Endothelial cell of umbilical vein (primary cell): ENCODE measurements at regions not wholly inside any gene's neighbourhood (a gene's known extent, or its start where the extent isn't known, plus 50 kb on each side); places are given as distances from the start of the nearest gene placed in this dataset.

Source experiments
- BruUV-seq: library from RNA; stranded (reverse); fragments of 400-500 nt; replicated peaks from 2 replicates; lab custom pipeline; 2021; lab: Mats Ljungman, UMichigan
- CTCF ChIA-PET: fragments of 300-600, 350-600 bp; sonication (Branson Sonifier 250); formaldehyde crosslinking; loops from one replicate; lab custom pipeline; 2021; ENCODE audit warnings: antibody characterized with exemption, inconsistent platforms; lab: Charles Lee
- POLR2A ChIA-PET: fragments of 300-600, 350-600 bp; sonication (Branson Sonifier 250); formaldehyde crosslinking; loops from one replicate; lab custom pipeline; 2021; ENCODE audit warnings: antibody characterized with exemption, inconsistent platforms; lab: Charles Lee
- DNase-seq: peaks from one replicate; pipeline ENCODE4 v3.0.0-alpha.2; 2011; ENCODE audit warnings: low read depth, low spot score
- FAIRE-seq: peaks from 2 replicates; lab custom pipeline; 2011; peaks lifted over from hg19 to GRCh38; lab: Jason Lieb, UNC
- H2AFZ ChIP-seq: 2 replicates; pipeline ENCODE4 v1.6.0; 2012; ENCODE audit warnings: low read depth, low read length, control low read depth, inconsistent platforms
- H3K27ac ChIP-seq: 2 replicates; pipeline ENCODE4 v1.5.1; 2011; ENCODE audit warnings: low read depth, mild to moderate bottlenecking, control low read depth, low read length, moderate library complexity; ENCODE audit not compliant: insufficient read depth
- H3K27me3 ChIP-seq, 2 experiments: 2 replicates each; pipeline versions ENCODE4 v1.6.0 to v1.6.1; 2011; ENCODE audit warnings: low read length in 2 of 2, mixed read lengths in 1 of 2; ENCODE audit not compliant: control insufficient read depth in 2 of 2, insufficient read depth in 2 of 2
- H3K36me3 ChIP-seq, 2 experiments: 2 replicates in 1 of 2; 3 replicates in 1 of 2; pipeline ENCODE4 v1.5.1; 2011; ENCODE audit warnings: low read length in 2 of 2, mild to moderate bottlenecking in 1 of 2, moderate library complexity in 1 of 2; ENCODE audit not compliant: control insufficient read depth in 2 of 2, insufficient read depth in 2 of 2; ENCODE audit errors: extremely low read depth in 1 of 2
- H3K4me1 ChIP-seq: 3 replicates; pipeline ENCODE4 v1.5.1; 2011; ENCODE audit warnings: mild to moderate bottlenecking, low read length; ENCODE audit not compliant: control insufficient read depth, insufficient read depth; ENCODE audit errors: extremely low read depth
- H3K4me2 ChIP-seq: 2 replicates; pipeline ENCODE4 v1.6.1; 2011; ENCODE audit warnings: low read length, control low read depth, mixed read lengths; ENCODE audit not compliant: insufficient read depth
- H3K4me3 ChIP-seq, 3 experiments: fragments of 200-600 bp in 1 of 3; sonication (generic), shearing (Covaris generic) in 1 of 3; replicated peaks in 1 of 3; 2 replicates each; pipeline ENCODE4 v1.5.1; 2011 to 2016; ENCODE audit warnings: control low read depth in 3 of 3, low read length in 3 of 3, mild to moderate bottlenecking in 2 of 3, inconsistent platforms in 1 of 3, low read depth in 1 of 3, moderate library complexity in 1 of 3; ENCODE audit not compliant: insufficient read depth in 1 of 3
- H3K79me2 ChIP-seq: 2 replicates; pipeline ENCODE4 v1.6.0; 2012; ENCODE audit warnings: low read length, inconsistent platforms; ENCODE audit not compliant: control insufficient read depth, insufficient read depth
- H3K9ac ChIP-seq: replicated peaks from 2 replicates; pipeline ENCODE3; 2011; ENCODE audit warnings: low read length, control low read depth; ENCODE audit not compliant: insufficient read depth; ENCODE audit errors: extremely low read depth
- H3K9me1 ChIP-seq: replicated peaks from 3 replicates; pipeline ENCODE4 v1.6.0; 2011; ENCODE audit warnings: mild to moderate bottlenecking, low read length; ENCODE audit not compliant: control insufficient read depth, insufficient read depth; ENCODE audit errors: extremely low read depth
- H3K9me3 ChIP-seq: replicated peaks from 2 replicates; pipeline ENCODE4 v1.5.1; 2012; ENCODE audit warnings: low read length, inconsistent platforms; ENCODE audit not compliant: control insufficient read depth, insufficient read depth
- H4K20me1 ChIP-seq: replicated peaks from 2 replicates; pipeline ENCODE3; 2011; ENCODE audit warnings: mild to moderate bottlenecking, low read length; ENCODE audit not compliant: control insufficient read depth, insufficient read depth; ENCODE audit errors: extremely low read depth
- EZH2 ChIP-seq: IDR thresholded peaks from 2 replicates; pipeline ENCODE4 v1.6.1; 2012; ENCODE audit warnings: borderline replicate concordance, low read depth, mild to moderate bottlenecking, moderate library complexity, low read length, inconsistent platforms; ENCODE audit not compliant: severe bottlenecking
- FOS ChIP-seq: IDR thresholded peaks from 2 replicates; pipeline ENCODE4 v1.6.1; 2011; ENCODE audit warnings: mild to moderate bottlenecking, low read length, moderate library complexity, borderline replicate concordance; ENCODE audit not compliant: insufficient read depth
- GATA2 ChIP-seq: IDR thresholded peaks from 2 replicates; pipeline ENCODE4 v1.7.0; 2011; ENCODE audit warnings: low read depth, mild to moderate bottlenecking, moderate library complexity, mixed read lengths, low read length; ENCODE audit not compliant: insufficient read length, insufficient read depth
- JUN ChIP-seq: IDR thresholded peaks from 2 replicates; pipeline ENCODE4 v1.6.1; 2011; ENCODE audit warnings: borderline replicate concordance, low read depth; ENCODE audit not compliant: insufficient read length, insufficient read depth
- MAX ChIP-seq: IDR thresholded peaks from 2 replicates; pipeline ENCODE4 v1.6.1; 2011; ENCODE audit not compliant: insufficient read depth, insufficient read length
- MYC ChIP-seq: IDR thresholded peaks from one replicate; pipeline ENCODE4 v1.6.1; 2011; ENCODE audit warnings: mild to moderate bottlenecking, low read depth, low read length
- POLR2A ChIP-seq: IDR thresholded peaks from 2 replicates; pipeline ENCODE4 v1.6.1; 2012; ENCODE audit warnings: low read depth, mild to moderate bottlenecking, control low read depth, low read length
- POLR2AphosphoS5 ChIP-seq: IDR thresholded peaks from 2 replicates; pipeline ENCODE4 v1.6.1; 2012; ENCODE audit warnings: low read depth, mild to moderate bottlenecking, control low read depth, low read length, moderate library complexity; ENCODE audit not compliant: insufficient read depth
- dilution Hi-C: fragments of 300-500 bp; cut with MboI; formaldehyde crosslinking; loops from one replicate; pipeline ENCODE4 v1.15.0; 2019; ENCODE audit warnings: low sequenced_read_pairs; ENCODE audit not compliant: extremely low pct_ligation_motif_present
- intact Hi-C: fragments of 100-400 bp; cut with micrococcal nuclease; formaldehyde crosslinking; loops from one replicate; pipeline ENCODE4 v1.10.0; 2022
- TF ChIP-seq, protein P1 (sequence below), 2 donors: IDR thresholded peaks; 1 replicate in 1 of 2; 2 replicates in 1 of 2; pipeline ENCODE4 v1.5.1; 2011; ENCODE audit warnings: low read length in 2 of 2, mild to moderate bottlenecking in 2 of 2, moderate library complexity in 2 of 2, control low read depth in 1 of 2, inconsistent platforms in 1 of 2, low read depth in 1 of 2; ENCODE audit not compliant: insufficient read depth in 1 of 2; ENCODE audit errors: extremely low read depth in 1 of 2

DNA sequence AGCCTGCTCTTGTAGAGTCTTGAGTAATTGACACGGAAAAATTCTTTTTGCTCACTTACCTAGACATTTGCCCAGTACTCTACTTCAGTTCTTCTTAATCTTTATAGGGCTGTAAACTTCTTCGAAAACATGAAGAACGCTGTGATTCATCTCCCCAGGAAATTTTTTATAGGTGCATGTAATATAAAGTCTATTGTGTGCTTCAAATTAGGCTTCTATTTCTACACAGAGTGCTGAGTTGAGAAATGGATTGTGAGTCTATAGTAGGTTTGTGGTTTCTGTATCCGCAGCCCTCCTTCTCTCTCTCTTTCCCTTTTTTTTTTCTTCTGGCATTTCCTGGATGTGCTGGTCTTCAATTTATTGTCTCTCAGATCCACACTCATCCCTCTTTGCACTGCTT is 183.3 kb upstream of the DCBLD2 start:
- Histone ChIP-seq H3K9ac (no peak overlapping the region), H3K27me3 (peaks cover 2 to 6% of the 10 kb centered on the region in 2 experiments), H2AFZ (no peak overlapping the region), H3K27ac (no peak overlapping the region), H3K9me1 (no peaks in the 10 kb centered on the region), H3K9me3 (no peaks in the 10 kb centered on the region), H3K4me2 (no peak overlapping the region), H4K20me1 (no peaks in the 10 kb centered on the region), H3K4me1 (no peaks in the 10 kb centered on the region), H3K79me2 (no peaks in the 10 kb centered on the region), H3K36me3 (no peaks in the 10 kb centered on the region), H3K4me3 (no peak overlapping the region)
- dilution Hi-C loops, result no loop called here
- FAIRE-seq (no peak), DNase-seq (no peak)
- ChIA-PET CTCF (no interaction called here), POLR2A (no interaction called here)
- intact Hi-C loops, result no loop called here
- no TSS peak for BruUV-seq
- TF ChIP-seq, protein P1, sequence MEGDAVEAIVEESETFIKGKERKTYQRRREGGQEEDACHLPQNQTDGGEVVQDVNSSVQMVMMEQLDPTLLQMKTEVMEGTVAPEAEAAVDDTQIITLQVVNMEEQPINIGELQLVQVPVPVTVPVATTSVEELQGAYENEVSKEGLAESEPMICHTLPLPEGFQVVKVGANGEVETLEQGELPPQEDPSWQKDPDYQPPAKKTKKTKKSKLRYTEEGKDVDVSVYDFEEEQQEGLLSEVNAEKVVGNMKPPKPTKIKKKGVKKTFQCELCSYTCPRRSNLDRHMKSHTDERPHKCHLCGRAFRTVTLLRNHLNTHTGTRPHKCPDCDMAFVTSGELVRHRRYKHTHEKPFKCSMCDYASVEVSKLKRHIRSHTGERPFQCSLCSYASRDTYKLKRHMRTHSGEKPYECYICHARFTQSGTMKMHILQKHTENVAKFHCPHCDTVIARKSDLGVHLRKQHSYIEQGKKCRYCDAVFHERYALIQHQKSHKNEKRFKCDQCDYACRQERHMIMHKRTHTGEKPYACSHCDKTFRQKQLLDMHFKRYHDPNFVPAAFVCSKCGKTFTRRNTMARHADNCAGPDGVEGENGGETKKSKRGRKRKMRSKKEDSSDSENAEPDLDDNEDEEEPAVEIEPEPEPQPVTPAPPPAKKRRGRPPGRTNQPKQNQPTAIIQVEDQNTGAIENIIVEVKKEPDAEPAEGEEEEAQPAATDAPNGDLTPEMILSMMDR (IDR thresholded peaks at IDR 0.05; ENCODE audit: extremely low read depth in 1 of 2, insufficient read depth in 1 of 2, low read depth in 1 of 2, low read length in 2 of 2), result no peak
- TF ChIP-seq MYC, result no peak
- TF ChIP-seq GATA2, result no peak
- no peak for TF ChIP-seq JUN
- no peak for TF ChIP-seq EZH2
- no peak for TF ChIP-seq POLR2A
- no peak for TF ChIP-seq MAX
- TF ChIP-seq FOS, result no peak
- no peak for TF ChIP-seq POLR2AphosphoS5
